Upper lobe of left lung (tissue), 6 donors: ENCODE measurements at regions not wholly inside any gene's neighbourhood (a gene's known extent, or its start where the extent isn't known, plus 50 kb on each side); places are given as distances from the start of the nearest gene placed in this dataset.
A peak's percentile ranks its signal among the peaks of the same experiment; 100 is the strongest.

Experiments used
- ATAC-seq, 2 donors: fragments of 200-7000 bp; cut with Tn5 transposase; one replicate each; pipeline ENCODE4 v1.9.1; 2022; ENCODE audit warnings: mild to moderate bottlenecking in 2 of 2, moderate library complexity in 2 of 2; ENCODE audit not compliant: low FRiP score in 2 of 2
- DNase-seq, 2 donors: peaks; one replicate each; pipeline ENCODE4 v3.0.0-alpha.2; 2019 to 2020
- H3K27ac ChIP-seq, 4 donors: fragments of 200-600 bp; sonication (generic); one replicate each; pipeline ENCODE4 v1.5.1; 2016 to 2019
- H3K27me3 ChIP-seq, 4 donors: fragments of 200-600 bp; sonication (generic); one replicate each; pipeline ENCODE4 v1.5.1; 2017 to 2019
- H3K36me3 ChIP-seq, 4 donors: fragments of 200-600 bp; sonication (generic); one replicate each; pipeline ENCODE4 v1.5.1; 2016 to 2019
- H3K4me1 ChIP-seq, 4 donors: fragments of 200-600 bp; sonication (generic); one replicate each; pipeline ENCODE4 v1.5.1; 2018 to 2019
- H3K4me3 ChIP-seq, 4 donors: fragments of 200-600 bp; sonication (generic); one replicate each; pipeline ENCODE4 v1.5.1; 2017 to 2019; ENCODE audit warnings: mild to moderate bottlenecking in 2 of 4, moderate library complexity in 1 of 4
- H3K9me3 ChIP-seq, 4 donors: fragments of 200-600 bp; sonication (generic); one replicate each; pipeline ENCODE4 v1.5.1; 2018 to 2019
- EP300 ChIP-seq, 4 donors: sonication (generic); formaldehyde crosslinking; IDR thresholded peaks; one replicate each; pipeline ENCODE4 v1.5.1; 2017; ENCODE audit warnings: antibody characterized with exemption in 4 of 4, control low read depth in 2 of 4
- POLR2A ChIP-seq, 4 donors: fragments of 450-650 bp; IDR thresholded peaks; one replicate each; pipeline ENCODE4 v1.5.1; 2016 to 2017; ENCODE audit warnings: antibody characterized with exemption in 4 of 4, mild to moderate bottlenecking in 2 of 4
- POLR2AphosphoS5 ChIP-seq, 2 donors: sonication (generic); formaldehyde crosslinking; IDR thresholded peaks; one replicate each; pipeline ENCODE4 v1.5.1; 2017; ENCODE audit warnings: antibody characterized with exemption in 2 of 2
- WGBS, 2 donors: methylation state at CpG; one replicate each; pipeline ENCODE4 v1.1.5; 2017 to 2018; 5-methylcytosine and 5-hydroxymethylcytosine counted together
- TF ChIP-seq, protein P1 (sequence below), 6 experiments: fragments of 450-650 bp in 4 of 6; fragments of 200-600 bp in 2 of 6; sonication (generic) in 2 of 6; IDR thresholded peaks; one replicate each; pipeline ENCODE4 v1.5.1; 2016 to 2019; ENCODE audit warnings: antibody characterized with exemption in 6 of 6
- donor health status: DM: no; HTN: no; CAD: no; lungs with moderate emphysema.
- donor health status: DM: no; HTN: yes; CAD: no; lungs with severe emphysema.

DNA sequence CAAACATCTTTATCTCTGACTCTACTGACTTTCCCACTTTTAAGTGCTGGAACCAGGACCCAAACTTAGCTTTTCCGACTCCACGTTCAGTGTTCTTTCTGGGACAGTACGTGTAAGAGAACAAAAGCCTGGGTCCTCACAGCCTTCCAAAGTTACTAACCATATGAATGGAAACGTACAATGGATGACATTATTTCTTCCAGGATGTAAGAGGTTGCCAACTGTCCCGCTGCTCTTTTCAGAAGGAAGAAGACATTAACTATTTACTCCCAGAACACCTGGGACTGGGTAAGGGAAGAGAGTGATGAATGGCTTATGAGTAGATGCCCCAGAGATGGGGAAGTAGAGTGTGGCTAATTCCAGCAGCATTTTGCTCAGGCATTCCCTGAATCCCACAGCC, 114.7 kb downstream of the TRAPPC11 start:
- H3K27ac ChIP-seq: no peak overlapping the region
- 57 to 62% methylated on average over 5 of the region's 5 CpGs for WGBS, 2 donors
- no peaks in the 10 kb centered on the region for H3K9me3 ChIP-seq

DNA sequence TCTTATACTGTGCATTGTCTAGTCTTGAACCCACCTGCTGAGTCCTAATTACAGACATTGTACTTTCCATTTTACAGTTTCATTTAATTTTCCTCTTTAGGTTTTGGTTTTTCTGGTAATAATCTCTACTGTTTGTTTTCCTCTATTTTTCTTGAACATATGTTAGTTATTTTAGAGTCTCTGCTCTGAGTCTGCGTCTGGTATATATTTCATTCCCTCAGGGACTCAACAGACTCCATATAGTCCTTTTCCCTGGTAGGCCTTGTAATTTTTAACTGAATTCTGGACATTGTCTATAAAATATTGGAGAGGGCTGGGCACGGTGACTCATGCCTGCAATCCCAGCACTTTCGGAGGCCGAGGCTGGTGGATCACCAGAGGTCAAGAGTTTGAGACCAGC, 121.8 kb upstream of the STOX2 start:
- 93 to 98% methylated on average over 4 of the region's 4 CpGs for WGBS, 2 donors
- H3K27me3 ChIP-seq: no peaks in the 10 kb centered on the region
- no peak for DNase-seq
- no peak overlapping the region for H3K27ac ChIP-seq
- peaks cover 3 to 9% (median 9%) of the 10 kb centered on the region in 4 donors for H3K4me1 ChIP-seq
- TF ChIP-seq, protein P1, sequence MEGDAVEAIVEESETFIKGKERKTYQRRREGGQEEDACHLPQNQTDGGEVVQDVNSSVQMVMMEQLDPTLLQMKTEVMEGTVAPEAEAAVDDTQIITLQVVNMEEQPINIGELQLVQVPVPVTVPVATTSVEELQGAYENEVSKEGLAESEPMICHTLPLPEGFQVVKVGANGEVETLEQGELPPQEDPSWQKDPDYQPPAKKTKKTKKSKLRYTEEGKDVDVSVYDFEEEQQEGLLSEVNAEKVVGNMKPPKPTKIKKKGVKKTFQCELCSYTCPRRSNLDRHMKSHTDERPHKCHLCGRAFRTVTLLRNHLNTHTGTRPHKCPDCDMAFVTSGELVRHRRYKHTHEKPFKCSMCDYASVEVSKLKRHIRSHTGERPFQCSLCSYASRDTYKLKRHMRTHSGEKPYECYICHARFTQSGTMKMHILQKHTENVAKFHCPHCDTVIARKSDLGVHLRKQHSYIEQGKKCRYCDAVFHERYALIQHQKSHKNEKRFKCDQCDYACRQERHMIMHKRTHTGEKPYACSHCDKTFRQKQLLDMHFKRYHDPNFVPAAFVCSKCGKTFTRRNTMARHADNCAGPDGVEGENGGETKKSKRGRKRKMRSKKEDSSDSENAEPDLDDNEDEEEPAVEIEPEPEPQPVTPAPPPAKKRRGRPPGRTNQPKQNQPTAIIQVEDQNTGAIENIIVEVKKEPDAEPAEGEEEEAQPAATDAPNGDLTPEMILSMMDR (IDR thresholded peaks at IDR 0.05): no peak
- no peak for TF ChIP-seq POLR2AphosphoS5 (IDR thresholded peaks at IDR 0.05)
- TF ChIP-seq EP300 (IDR thresholded peaks at IDR 0.05): no peak
- no peak for TF ChIP-seq POLR2A (IDR thresholded peaks at IDR 0.05)
- H3K36me3 ChIP-seq: no peaks in the 10 kb centered on the region
- ATAC-seq: no peak
- no peaks in the 10 kb centered on the region for H3K9me3 ChIP-seq
- no peak overlapping the region for H3K4me3 ChIP-seq

More for the DNA sequence above, 114.7 kb downstream of the TRAPPC11 start:
- Histone ChIP-seq H3K4me1 (no peaks in the 10 kb centered on the region), H3K36me3 (no peaks in the 10 kb centered on the region), H3K27me3 (no peaks in the 10 kb centered on the region), H3K4me3 (no peak overlapping the region)
- ATAC-seq (no peak), DNase-seq (no peak)
- TF ChIP-seq EP300 (IDR thresholded peaks at IDR 0.05): no peak
- TF ChIP-seq POLR2AphosphoS5 (IDR thresholded peaks at IDR 0.05): no peak
- TF ChIP-seq, protein P1 (IDR thresholded peaks at IDR 0.05): no peak

DNA sequence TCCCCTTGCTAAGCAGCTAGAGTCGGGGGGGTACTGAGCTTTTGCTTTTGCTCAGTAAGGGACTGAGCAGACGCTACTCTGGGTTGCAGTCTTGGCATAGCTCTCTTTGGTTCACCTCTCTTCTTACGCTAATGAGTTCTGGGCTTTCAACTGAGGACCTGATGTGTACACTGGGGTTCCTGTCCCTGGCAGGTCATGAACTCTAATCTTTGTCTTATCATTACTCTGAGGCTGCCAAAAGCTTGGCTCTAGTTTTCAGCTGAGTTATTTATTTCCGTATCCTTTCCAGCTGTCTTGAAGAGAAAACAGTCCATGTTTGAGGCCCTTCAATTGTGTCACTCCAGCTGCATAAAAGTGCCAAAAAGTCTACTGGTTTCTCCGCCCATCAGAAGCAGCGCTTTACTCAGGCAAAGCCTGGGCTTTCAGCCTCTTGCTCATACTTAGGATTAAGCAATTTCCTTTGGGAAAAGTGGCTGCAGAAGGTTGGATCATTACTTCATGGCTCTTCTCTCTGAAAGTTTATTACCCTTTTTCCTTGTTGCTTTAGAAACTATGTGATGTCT, 121.0 kb upstream of the STOX2 start:
- H3K27me3 ChIP-seq: no peaks in the 10 kb centered on the region
- TF ChIP-seq POLR2AphosphoS5 (IDR thresholded peaks at IDR 0.05): no peak
- TF ChIP-seq, protein P1 (IDR thresholded peaks at IDR 0.05): no peak
- no peak for TF ChIP-seq EP300 (IDR thresholded peaks at IDR 0.05)
- TF ChIP-seq POLR2A (IDR thresholded peaks at IDR 0.05): no peak
- no peaks in the 10 kb centered on the region for H3K9me3 ChIP-seq
- H3K4me1 ChIP-seq: peaks cover 3 to 9% (median 9%) of the 10 kb centered on the region in 4 donors
- H3K36me3 ChIP-seq: no peaks in the 10 kb centered on the region
- 20 to 32% methylated on average over 6 of the region's 6 CpGs for WGBS, 2 donors
- H3K4me3 ChIP-seq: no peak overlapping the region
- H3K27ac ChIP-seq: peak overlapping the region in 1 of 4 donors; percentile 67
- ATAC-seq (peak; percentile 82 to 94), DNase-seq (peak in 1 of 2 donors; percentile 58)

DNA sequence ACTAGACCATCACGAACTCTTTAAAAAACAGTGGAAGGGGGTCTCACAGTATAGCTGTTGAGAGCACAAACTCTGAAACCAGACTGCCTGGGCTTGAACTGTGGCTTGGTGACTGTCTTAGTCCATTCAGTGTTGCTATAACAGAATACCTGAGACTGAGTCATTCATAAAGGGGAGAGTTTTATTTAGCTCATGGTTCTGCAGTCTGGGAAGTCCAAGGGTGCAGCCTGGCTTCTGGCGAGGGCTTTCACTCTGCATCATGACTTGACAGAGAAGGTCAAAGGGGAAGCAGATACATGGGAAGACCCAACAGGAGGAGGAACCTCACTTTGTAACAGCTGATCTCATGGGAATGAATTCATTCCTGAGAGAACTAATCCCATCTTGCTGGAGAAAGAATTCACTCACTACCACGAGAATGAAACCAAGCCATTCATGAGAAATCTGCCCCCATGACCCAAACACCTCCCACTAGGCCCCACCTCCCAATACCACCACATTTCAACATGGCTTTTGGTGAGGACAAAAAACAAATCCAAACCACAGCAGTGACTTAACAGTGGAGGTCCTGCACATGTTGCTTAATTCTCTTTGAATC, 116.7 kb upstream of the STOX2 start:
- ATAC-seq: no peak
- 84 to 90% methylated on average over 3 of the region's 3 CpGs for WGBS, 2 donors
- Histone ChIP-seq H3K27ac (no peak overlapping the region), H3K4me3 (no peak overlapping the region), H3K4me1 (peaks cover 3 to 9% (median 9%) of the 10 kb centered on the region in 4 donors), H3K9me3 (peaks cover 0 to 8% (median 0%) of the 10 kb centered on the region in 4 donors), H3K27me3 (no peaks in the 10 kb centered on the region), H3K36me3 (no peaks in the 10 kb centered on the region)
- TF ChIP-seq EP300 (IDR thresholded peaks at IDR 0.05) (no peak), POLR2A (IDR thresholded peaks at IDR 0.05) (no peak), POLR2AphosphoS5 (IDR thresholded peaks at IDR 0.05) (no peak)
- TF ChIP-seq, protein P1 (IDR thresholded peaks at IDR 0.05): no peak
- DNase-seq: no peak

DNA sequence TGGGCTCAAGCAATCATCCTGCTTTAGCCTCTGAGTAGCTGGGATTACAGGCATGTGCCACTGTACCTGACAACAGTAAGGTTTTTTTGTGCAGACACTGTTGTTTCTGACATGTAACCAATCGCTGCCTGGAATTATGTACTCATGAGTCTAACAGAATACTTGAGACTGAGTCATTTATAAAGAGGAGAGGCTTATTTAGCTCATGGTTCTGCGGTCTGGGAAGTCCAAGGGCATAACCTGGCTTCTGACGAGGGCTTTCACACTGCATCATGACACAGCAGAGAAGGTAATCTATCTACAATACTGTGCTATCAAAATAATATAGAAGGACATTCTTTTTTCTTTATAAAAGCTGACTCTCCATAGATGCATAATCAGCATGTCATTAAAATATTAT, 115.5 kb upstream of the STOX2 start:
- TF ChIP-seq POLR2AphosphoS5 (IDR thresholded peaks at IDR 0.05): no peak
- no peak for TF ChIP-seq EP300 (IDR thresholded peaks at IDR 0.05)
- TF ChIP-seq, protein P1 (IDR thresholded peaks at IDR 0.05): no peak
- no peak for TF ChIP-seq POLR2A (IDR thresholded peaks at IDR 0.05)
- no peaks in the 10 kb centered on the region for H3K27me3 ChIP-seq
- no peak overlapping the region for H3K27ac ChIP-seq
- ATAC-seq (no peak), DNase-seq (no peak)
- 93 to 98% methylated on average over 3 of the region's 3 CpGs for WGBS, 2 donors
- peaks cover 0 to under 1% (median 0%) of the 10 kb centered on the region in 4 donors for H3K4me1 ChIP-seq
- peaks cover 0 to 15% (median 0%) of the 10 kb centered on the region in 4 donors for H3K9me3 ChIP-seq
- H3K4me3 ChIP-seq: no peak overlapping the region
- H3K36me3 ChIP-seq: no peaks in the 10 kb centered on the region
